ENCODE measurements at regions not wholly inside any gene's neighbourhood (a gene's known extent, or its start where the extent isn't known, plus 50 kb on each side); places are given as distances from the start of the nearest gene placed in this dataset.

DNA sequence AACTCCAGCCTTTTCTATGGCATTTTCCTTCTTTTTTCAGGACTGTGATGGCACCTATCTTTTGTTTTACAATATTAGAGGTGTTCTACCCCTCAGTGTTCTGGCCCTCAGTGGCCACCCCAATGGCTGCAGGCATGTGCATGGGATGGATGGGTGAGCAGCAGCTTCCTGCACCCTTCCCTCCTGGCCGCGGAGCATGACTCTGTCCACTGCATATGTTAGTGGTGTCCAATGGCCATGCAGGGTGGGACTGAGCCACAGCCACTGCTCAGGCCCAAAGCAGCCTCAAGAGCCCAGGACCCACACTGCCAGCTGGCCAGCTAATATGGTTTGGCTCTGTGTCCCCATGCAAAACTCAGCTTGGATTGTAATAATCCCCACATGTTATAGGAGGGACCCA lies 1032.3 kb upstream of the FBXO33 start:
- TF ChIP-seq ARHGAP35 (CRISPR knock-in tag; IDR thresholded peaks at IDR 0.05; ENCODE audit: borderline replicate concordance) (no peak), ZNF253 (CRISPR knock-in tag; IDR thresholded peaks at IDR 0.05; ENCODE audit: borderline replicate concordance) (no peak), RXRA (CRISPR knock-in tag; IDR thresholded peaks at IDR 0.05) (no peak), ZNF558 (CRISPR knock-in tag; IDR thresholded peaks at IDR 0.05; ENCODE audit: borderline replicate concordance) (no peak), ETV6 (CRISPR knock-in tag; conservative IDR thresholded peaks at IDR 0.05) (no peak), YY1 (IDR thresholded peaks at IDR 0.05; ENCODE audit: insufficient read depth, insufficient replicate concordance, low read depth, low read length) (no peak), BHLHE40 (IDR thresholded peaks at IDR 0.05; ENCODE audit: low read length) (no peak), CTCF (CRISPR knock-in tag; IDR thresholded peaks at IDR 0.05) (no peak)
- TF ChIP-seq, protein P1, sequence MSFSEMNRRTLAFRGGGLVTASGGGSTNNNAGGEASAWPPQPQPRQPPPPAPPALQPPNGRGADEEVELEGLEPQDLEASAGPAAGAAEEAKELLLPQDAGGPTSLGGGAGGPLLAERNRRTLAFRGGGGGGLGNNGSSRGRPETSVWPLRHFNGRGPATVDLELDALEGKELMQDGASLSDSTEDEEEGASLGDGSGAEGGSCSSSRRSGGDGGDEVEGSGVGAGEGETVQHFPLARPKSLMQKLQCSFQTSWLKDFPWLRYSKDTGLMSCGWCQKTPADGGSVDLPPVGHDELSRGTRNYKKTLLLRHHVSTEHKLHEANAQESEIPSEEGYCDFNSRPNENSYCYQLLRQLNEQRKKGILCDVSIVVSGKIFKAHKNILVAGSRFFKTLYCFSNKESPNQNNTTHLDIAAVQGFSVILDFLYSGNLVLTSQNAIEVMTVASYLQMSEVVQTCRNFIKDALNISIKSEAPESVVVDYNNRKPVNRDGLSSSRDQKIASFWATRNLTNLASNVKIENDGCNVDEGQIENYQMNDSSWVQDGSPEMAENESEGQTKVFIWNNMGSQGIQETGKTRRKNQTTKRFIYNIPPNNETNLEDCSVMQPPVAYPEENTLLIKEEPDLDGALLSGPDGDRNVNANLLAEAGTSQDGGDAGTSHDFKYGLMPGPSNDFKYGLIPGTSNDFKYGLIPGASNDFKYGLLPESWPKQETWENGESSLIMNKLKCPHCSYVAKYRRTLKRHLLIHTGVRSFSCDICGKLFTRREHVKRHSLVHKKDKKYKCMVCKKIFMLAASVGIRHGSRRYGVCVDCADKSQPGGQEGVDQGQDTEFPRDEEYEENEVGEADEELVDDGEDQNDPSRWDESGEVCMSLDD (CRISPR knock-in tag; IDR thresholded peaks at IDR 0.05; ENCODE audit: borderline replicate concordance), result no peak

Measured in HepG2 (cell line).